ENCODE measurements at regions not wholly inside any gene's neighbourhood (a gene's known extent, or its start where the extent isn't known, plus 50 kb on each side); places are given as distances from the start of the nearest gene placed in this dataset.

GRCh38 chr3:162436826-162437225, 940.2 kb downstream of the OTOL1 start:
- no peak for DNase-seq (ENCODE audit: low read depth)
- TF ChIP-seq, protein P1, sequence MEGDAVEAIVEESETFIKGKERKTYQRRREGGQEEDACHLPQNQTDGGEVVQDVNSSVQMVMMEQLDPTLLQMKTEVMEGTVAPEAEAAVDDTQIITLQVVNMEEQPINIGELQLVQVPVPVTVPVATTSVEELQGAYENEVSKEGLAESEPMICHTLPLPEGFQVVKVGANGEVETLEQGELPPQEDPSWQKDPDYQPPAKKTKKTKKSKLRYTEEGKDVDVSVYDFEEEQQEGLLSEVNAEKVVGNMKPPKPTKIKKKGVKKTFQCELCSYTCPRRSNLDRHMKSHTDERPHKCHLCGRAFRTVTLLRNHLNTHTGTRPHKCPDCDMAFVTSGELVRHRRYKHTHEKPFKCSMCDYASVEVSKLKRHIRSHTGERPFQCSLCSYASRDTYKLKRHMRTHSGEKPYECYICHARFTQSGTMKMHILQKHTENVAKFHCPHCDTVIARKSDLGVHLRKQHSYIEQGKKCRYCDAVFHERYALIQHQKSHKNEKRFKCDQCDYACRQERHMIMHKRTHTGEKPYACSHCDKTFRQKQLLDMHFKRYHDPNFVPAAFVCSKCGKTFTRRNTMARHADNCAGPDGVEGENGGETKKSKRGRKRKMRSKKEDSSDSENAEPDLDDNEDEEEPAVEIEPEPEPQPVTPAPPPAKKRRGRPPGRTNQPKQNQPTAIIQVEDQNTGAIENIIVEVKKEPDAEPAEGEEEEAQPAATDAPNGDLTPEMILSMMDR (IDR thresholded peaks at IDR 0.05; ENCODE audit: control insufficient read depth, extremely low read depth, insufficient read depth), result no peak
- no peak overlapping the region for H3K4me3 ChIP-seq (ENCODE audit: low read depth, low read length)

GRCh38 chr3:162437480-162437879, 940.9 kb downstream of the OTOL1 start:
- no peak overlapping the region for H3K4me3 ChIP-seq (ENCODE audit: low read depth, low read length)
- TF ChIP-seq, protein P1 (IDR thresholded peaks at IDR 0.05; ENCODE audit: control insufficient read depth, extremely low read depth, insufficient read depth), result no peak
- DNase-seq (ENCODE audit: low read depth), result no peak

DNA sequence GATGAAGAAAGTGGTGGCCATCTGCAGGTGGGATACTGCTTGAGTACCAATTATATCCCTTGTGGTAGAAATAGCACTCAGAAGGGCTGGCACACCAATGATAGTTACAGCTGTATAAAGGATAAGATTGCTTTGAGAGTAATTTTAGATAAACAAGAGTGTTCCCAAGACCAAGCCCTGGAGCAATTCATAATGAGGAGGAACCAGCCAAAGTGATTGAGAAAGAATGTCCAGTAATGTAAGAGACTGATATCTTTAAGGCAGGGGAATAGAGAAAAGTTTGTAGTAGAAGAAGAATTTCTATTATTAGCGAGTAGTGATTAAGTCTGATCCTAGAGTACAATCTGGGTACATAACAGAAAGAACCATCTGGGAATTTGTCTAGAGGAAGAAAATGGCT, 945.1 kb downstream of the OTOL1 start:
- no peak for DNase-seq (ENCODE audit: low read depth)
- H3K4me3 ChIP-seq (ENCODE audit: low read depth, low read length), result no peak overlapping the region
- TF ChIP-seq, protein P1 (IDR thresholded peaks at IDR 0.05; ENCODE audit: control insufficient read depth, extremely low read depth, insufficient read depth), result no peak

- no peak overlapping the region for H3K4me3 ChIP-seq (ENCODE audit: low read depth, low read length)
- TF ChIP-seq, protein P1 (IDR thresholded peaks at IDR 0.05; ENCODE audit: control insufficient read depth, extremely low read depth, insufficient read depth), result no peak
- no peak for DNase-seq (ENCODE audit: low read depth)
Observed at GRCh38 chr3:162443376-162443775, 946.8 kb downstream of the OTOL1 start.

- no peak for DNase-seq (ENCODE audit: low read depth)
- no peak overlapping the region for H3K4me3 ChIP-seq (ENCODE audit: low read depth, low read length)
- TF ChIP-seq, protein P1 (IDR thresholded peaks at IDR 0.05; ENCODE audit: control insufficient read depth, extremely low read depth, insufficient read depth), result no peak
Observed at GRCh38 chr3:162468791-162469190, 972.2 kb downstream of the OTOL1 start.

- no peak overlapping the region for H3K4me3 ChIP-seq (ENCODE audit: low read depth, low read length)
- TF ChIP-seq, protein P1 (IDR thresholded peaks at IDR 0.05; ENCODE audit: control insufficient read depth, extremely low read depth, insufficient read depth), result no peak
- no peak for DNase-seq (ENCODE audit: low read depth)
Observed at GRCh38 chr3:162487138-162487537, 990.5 kb downstream of the OTOL1 start.

- no peak overlapping the region for H3K4me3 ChIP-seq (ENCODE audit: low read depth, low read length)
- peak; percentile 0 for DNase-seq (ENCODE audit: low read depth)
- TF ChIP-seq, protein P1 (IDR thresholded peaks at IDR 0.05; ENCODE audit: control insufficient read depth, extremely low read depth, insufficient read depth), result peak; percentile 42
Observed at GRCh38 chr3:162489853-162490252, 993.2 kb downstream of the OTOL1 start.

Measured in LNCaP clone FGC (cell line).